Stimulated activated CD8-positive, alpha-beta memory T cell treated with anti-CD3 and anti-CD28 coated beads, Interleukin-2, amount 100 ng/mL, for 48 hours (primary cell): ENCODE measurements at regions not wholly inside any gene's neighbourhood (a gene's known extent, or its start where the extent isn't known, plus 50 kb on each side); places are given as distances from the start of the nearest gene placed in this dataset.
"Not testable (repeated sequence)": the region's sequence is repeated elsewhere in the genome, so short reads cannot be mapped to it uniquely, and the experiment has no call there.

Source experiments
- DNase-seq, 2 donors: peaks; one replicate each; pipeline ENCODE4 v3.0.0-alpha.2; 2020; ENCODE audit warnings: low read depth in 2 of 2

- no peak for DNase-seq
Measured at GRCh38 chr4:71081192-71081591, 87.7 kb downstream of the DCK start.

DNA sequence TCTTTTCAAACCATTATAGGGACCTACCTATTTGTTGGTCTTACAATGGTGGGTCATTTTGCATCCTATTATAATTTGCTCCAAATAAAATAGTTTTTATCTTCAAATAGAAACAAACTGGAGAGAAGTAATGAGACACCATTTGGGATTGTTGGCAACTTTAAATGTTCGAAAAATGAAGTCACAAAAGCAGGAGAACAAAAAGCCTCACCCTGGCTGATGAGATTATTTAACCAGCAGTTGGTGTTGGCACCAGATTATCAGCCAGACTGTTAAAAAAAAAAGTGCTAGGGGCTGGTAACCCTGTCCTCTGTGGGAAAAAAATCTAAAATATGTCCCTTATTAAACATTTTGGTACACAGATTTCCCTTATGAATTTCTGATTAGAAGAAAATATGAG, 100.3 kb downstream of the DCK start:
- DNase-seq, result no peak

- no peak for DNase-seq
Measured at GRCh38 chr4:71094201-71094600, 100.8 kb downstream of the DCK start.

- DNase-seq, result no peak
Measured at GRCh38 chr4:71095141-71095540, 101.7 kb downstream of the DCK start.

DNA sequence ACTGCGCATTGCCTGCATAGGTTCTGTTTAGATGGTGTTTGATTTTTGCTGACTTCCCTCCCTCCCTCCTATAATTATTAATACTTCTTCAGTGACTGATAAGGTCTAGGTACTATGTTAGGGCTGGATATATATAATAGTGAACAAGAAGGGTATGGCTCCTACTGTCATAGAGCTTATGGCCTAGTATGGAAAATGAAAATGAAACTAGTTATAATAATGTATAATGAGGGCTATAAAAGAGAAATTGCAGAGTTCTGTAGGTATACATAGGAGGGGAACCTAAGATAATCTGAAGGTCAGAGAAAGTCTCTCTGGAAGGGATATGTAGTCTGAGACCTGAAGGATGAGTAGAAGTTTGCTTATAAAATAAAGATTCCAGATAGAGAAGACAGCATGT, 102.1 kb downstream of the DCK start:
- DNase-seq, result no peak

GRCh38 chr4:71107726-71108125, 114.3 kb downstream of the DCK start:
- no peak for DNase-seq

- no peak for DNase-seq
Measured at GRCh38 chr4:71110499-71110898, 117.0 kb downstream of the DCK start.

- DNase-seq, result not testable (repeated sequence)
Measured at GRCh38 chr4:71111133-71111532, 117.7 kb downstream of the DCK start.

DNA sequence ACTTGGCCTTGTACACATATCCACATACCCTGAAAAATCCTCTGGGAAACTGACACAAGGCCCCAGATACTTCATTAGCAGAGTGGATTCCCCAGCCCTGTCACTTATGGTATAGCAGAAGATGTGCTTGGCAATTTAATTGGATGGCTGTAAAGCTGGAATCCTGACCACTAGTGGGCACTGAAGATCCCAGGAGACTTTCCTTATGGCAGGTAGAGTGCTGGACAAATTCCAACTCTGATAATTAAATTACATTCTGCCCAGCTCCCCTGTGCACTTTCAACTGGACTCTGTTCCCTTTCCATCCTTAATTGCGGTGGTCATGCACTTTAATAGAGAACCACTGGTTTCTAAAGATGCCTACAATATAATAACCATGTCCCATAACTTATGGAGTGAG, 119.8 kb downstream of the DCK start:
- DNase-seq, result no peak

- DNase-seq, result no peak
Measured at GRCh38 chr4:71120831-71121524, 127.5 kb downstream of the DCK start.

GRCh38 chr4:71123951-71124350, 130.5 kb downstream of the DCK start:
- no peak for DNase-seq

DNA sequence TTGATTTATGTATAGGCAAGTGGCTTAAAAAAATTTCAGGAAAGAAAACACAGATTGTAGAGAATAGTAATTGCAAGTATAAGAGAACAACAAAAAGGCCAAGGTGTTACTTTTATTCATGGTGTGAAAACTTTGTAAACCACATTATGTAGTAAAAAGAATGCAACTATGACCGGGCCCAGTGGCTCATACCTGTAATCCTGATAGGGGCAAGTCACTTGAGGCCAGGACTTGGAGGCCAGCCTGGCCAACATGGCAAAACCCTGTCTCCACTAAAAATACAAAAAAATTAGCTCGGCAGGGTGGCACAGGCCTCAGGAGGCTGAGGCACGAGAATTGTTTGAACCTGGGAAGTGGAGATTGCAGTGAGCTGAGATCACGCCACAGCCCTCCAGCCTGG, 131.7 kb downstream of the DCK start:
- no peak for DNase-seq

DNA sequence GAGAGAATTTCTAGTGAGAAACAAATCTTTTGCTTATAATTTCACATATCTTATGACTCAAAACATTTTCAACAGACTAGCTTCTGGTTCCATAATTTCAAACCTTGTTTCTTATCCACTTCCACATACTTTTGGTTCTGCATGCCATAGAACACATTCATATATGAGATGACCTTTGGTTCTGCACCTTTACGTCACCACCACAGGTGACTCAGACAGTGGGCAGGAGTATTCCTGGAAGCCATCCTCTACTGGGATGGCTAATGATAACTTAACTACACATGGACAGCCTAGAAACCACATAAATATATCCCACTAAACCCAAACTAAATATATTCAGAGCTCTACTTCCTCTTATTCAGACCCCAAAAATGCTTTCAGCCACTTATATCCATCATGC, 133.3 kb downstream of the DCK start:
- DNase-seq, result no peak

DNA sequence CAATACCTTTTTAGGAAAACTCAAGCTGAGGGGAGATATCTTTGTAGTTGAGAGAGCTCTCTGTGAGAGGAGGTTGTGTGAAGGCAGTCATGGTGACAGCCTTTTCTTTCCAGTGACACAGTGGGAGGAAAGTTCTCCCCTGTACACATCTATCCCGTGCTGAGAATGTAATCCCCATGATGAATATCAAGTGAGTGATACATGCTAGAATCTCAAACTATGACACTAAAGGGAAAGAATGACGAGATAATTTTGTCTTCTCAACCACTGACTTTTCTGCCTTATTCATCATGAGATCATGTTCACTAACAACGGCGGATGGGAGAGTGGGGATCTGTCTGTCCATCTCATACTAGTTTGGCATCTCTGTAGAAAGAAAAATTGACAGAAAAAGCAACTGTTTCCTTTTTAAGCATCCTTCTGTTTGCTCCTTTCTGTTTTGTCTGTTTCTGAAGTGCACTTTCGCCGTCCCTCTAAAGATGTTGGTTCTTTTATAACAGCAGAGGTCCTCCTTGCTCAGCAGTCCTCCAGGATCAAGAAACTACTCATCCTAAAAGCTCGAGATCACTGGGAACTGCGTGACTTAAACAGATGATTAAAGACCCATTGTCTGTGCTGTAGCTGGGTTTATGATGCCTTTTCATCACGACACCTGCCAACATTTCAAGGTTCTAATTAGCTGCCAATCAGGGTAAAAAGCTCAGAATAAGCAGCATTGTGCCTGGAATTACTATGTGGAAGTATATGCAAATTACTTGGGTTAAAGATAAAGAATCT, 137.6 kb downstream of the DCK start:
- no peak for DNase-seq

DNA sequence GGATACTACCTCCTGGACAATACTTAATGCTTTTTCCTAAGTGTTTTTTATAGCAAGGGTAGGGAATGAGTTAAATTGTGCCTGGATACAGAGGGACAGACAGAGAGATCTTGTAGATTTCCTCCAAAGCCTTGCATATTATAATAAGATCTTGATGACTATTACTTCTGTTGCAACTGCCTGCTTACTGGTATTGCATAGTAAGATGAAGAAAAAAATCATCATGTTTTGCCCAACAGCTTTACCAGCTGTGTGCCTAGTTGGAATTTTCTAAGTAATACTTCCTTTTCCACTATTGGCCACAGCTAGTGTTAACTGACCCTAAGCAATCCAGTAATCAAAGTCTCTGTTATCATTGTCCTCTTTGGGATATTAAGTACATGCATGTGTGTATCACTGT, 139.0 kb downstream of the DCK start:
- DNase-seq, result no peak

GRCh38 chr4:71133491-71133890, 140.0 kb downstream of the DCK start:
- no peak for DNase-seq

GRCh38 chr4:71136071-71136470, 142.6 kb downstream of the DCK start:
- no peak for DNase-seq

DNA sequence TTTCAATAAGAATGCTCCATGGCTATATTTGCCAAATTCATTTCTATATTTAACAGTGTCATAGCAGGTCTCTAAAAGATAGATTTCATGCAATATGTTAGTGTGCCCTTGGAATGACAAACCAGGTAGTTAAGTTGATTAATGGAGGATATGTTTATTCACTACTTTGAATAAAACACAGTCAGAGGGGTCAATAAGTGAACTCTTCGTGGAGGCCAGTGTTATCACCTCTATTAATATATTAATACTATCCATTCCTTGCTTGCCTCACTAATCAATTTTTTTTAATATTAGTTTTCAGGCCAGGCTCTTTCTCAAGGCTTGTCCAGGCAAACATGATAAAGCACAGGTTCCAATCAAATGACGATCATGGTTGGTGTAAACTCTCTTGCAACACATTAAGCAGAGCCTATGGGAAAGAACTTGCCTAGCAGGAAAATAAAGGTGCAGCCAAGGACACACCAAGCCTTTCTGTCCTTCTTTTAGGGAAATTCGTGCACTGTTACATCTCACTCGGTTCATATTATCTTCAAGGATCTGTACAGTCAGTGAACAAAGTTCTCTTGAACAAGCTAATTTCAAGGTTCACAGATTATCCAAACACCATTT, 144.7 kb downstream of the DCK start:
- DNase-seq, result no peak

DNA sequence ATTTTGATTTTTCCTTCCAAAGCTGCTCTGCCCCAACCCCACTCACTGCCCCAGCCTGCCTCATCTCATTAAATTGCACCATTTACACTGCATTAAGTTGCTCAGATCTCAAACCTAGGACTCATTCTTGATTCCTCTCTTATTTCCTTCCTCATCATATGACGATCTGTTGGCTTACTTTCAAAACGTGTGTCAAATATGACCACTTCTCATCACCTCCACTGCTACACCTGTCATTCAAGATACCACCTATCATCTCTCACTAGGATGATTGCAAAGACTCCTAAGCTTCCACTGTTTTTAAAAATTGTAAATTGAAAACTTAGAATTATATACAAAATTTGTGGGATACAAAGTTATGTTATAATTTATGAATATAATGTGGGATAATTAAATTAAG, 147.1 kb downstream of the DCK start:
- DNase-seq, result no peak

- no peak for DNase-seq
Measured at GRCh38 chr4:71141125-71141524, 147.7 kb downstream of the DCK start.

GRCh38 chr4:71147261-71147660, 153.8 kb downstream of the DCK start:
- DNase-seq, result no peak

- DNase-seq, result no peak
Measured at GRCh38 chr4:71148545-71148944, 155.1 kb downstream of the DCK start.

- DNase-seq, result no peak
Measured at GRCh38 chr4:71151054-71151453, 157.6 kb downstream of the DCK start.
